Ovary (tissue), 3 donors: ENCODE measurements at regions not wholly inside any gene's neighbourhood (a gene's known extent, or its start where the extent isn't known, plus 50 kb on each side); places are given as distances from the start of the nearest gene placed in this dataset.

ENCODE experiments used
- POLR2A ChIP-seq: fragments of 450-650 bp; IDR thresholded peaks from one replicate; pipeline ENCODE4 v1.6.1; 2017; ENCODE audit warnings: antibody characterized with exemption, mild to moderate bottlenecking, moderate library complexity
- TF ChIP-seq, protein P1 (sequence below), 3 donors: fragments of 450-650 bp in 2 of 3; fragments of 200-600 bp in 1 of 3; IDR thresholded peaks; one replicate each; pipeline versions ENCODE4 v1.5.1 to v1.8.0; 2016 to 2022; ENCODE audit warnings: antibody characterized with exemption in 3 of 3, mild to moderate bottlenecking in 1 of 3
- donor health status: DM: no; HTN: no; CAD: no.

- no peak for TF ChIP-seq POLR2A
- TF ChIP-seq, protein P1, sequence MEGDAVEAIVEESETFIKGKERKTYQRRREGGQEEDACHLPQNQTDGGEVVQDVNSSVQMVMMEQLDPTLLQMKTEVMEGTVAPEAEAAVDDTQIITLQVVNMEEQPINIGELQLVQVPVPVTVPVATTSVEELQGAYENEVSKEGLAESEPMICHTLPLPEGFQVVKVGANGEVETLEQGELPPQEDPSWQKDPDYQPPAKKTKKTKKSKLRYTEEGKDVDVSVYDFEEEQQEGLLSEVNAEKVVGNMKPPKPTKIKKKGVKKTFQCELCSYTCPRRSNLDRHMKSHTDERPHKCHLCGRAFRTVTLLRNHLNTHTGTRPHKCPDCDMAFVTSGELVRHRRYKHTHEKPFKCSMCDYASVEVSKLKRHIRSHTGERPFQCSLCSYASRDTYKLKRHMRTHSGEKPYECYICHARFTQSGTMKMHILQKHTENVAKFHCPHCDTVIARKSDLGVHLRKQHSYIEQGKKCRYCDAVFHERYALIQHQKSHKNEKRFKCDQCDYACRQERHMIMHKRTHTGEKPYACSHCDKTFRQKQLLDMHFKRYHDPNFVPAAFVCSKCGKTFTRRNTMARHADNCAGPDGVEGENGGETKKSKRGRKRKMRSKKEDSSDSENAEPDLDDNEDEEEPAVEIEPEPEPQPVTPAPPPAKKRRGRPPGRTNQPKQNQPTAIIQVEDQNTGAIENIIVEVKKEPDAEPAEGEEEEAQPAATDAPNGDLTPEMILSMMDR (IDR thresholded peaks at IDR 0.05) = no peak
Observed at GRCh38 chr13:112144616-112145550, 77.9 kb downstream of the SOX1 start.
